K562 (cell line): ENCODE measurements at regions not wholly inside any gene's neighbourhood (a gene's known extent, or its start where the extent isn't known, plus 50 kb on each side); places are given as distances from the start of the nearest gene placed in this dataset.

Experiments used
- ATAC-seq: fragments of 200-7000 bp; cut with Tn5 transposase; 3 replicates; pipeline ENCODE4 v1.9.1; 2020; ENCODE audit warnings: moderate library complexity
- BruUV-seq: library from RNA; stranded (reverse); fragments of 400-500 nt; replicated peaks from 2 replicates; lab custom pipeline; 2021; lab: Mats Ljungman, UMichigan
- CTCF ChIA-PET: fragments of 300-600 bp; formaldehyde crosslinking; extraction: SDS; loops from one replicate; lab custom pipeline; 2021; ENCODE audit warnings: low intra/inter-chr PET ratio; lab: Yijun Ruan, JAX
- POLR2A ChIA-PET: fragments of 300-600, 350-650 bp; sonication (Branson Sonifier 250); formaldehyde crosslinking; extraction: SDS; loops from one replicate; lab custom pipeline; 2021; ENCODE audit warnings: antibody characterized with exemption, inconsistent platforms; lab: Yijun Ruan, JAX
- DNase-seq, 4 experiments: peaks; one replicate each; pipeline versions ENCODE4 v3.0.0 to v3.0.0-alpha.2; 2011 to 2018; ENCODE audit warnings: low spot score in 3 of 4, mixed read lengths in 3 of 4; ENCODE audit errors: extremely low read depth in 1 of 4
- FAIRE-seq: peaks from 2 replicates; lab custom pipeline; 2011; peaks lifted over from hg19 to GRCh38; lab: Jason Lieb, UNC
- H2AFZ ChIP-seq: 2 replicates; pipeline ENCODE4 v1.6.0; 2011; ENCODE audit warnings: low read depth, low read length, control low read depth, inconsistent platforms
- H3K27ac ChIP-seq: fragments of 200-600 bp; 3 replicates; pipeline ENCODE4 v1.8.0; 2011; ENCODE audit warnings: low read depth, mild to moderate bottlenecking, control low read depth, inconsistent platforms, low read length, moderate library complexity, mixed read lengths; ENCODE audit errors: extremely low read depth
- H3K27me3 ChIP-seq, 2 experiments: fragments of 300-600 bp in 1 of 2; 2 replicates in 1 of 2; 3 replicates in 1 of 2; pipeline versions ENCODE4 v1.6.0 to v1.8.0; 2011; ENCODE audit warnings: inconsistent platforms in 2 of 2, low read length in 2 of 2, mild to moderate bottlenecking in 1 of 2, mixed read lengths in 1 of 2, moderate library complexity in 1 of 2; ENCODE audit not compliant: control insufficient read depth in 2 of 2, insufficient read depth in 2 of 2
- H3K36me3 ChIP-seq: fragments of 300-600 bp; 3 replicates; pipeline ENCODE4 v1.8.0; 2011; ENCODE audit warnings: mild to moderate bottlenecking, low read length, inconsistent platforms; ENCODE audit not compliant: control insufficient read depth, insufficient read depth
- H3K4me1 ChIP-seq, 2 experiments: fragments of 200-600 bp in 1 of 2; replicated peaks in 1 of 2; 2 replicates in 1 of 2; 3 replicates in 1 of 2; pipeline versions ENCODE4 v1.5.1 to v1.8.0; 2011; ENCODE audit warnings: inconsistent platforms in 2 of 2, low read length in 2 of 2, mild to moderate bottlenecking in 1 of 2, mixed read lengths in 1 of 2, moderate library complexity in 1 of 2; ENCODE audit not compliant: control insufficient read depth in 2 of 2, insufficient read depth in 2 of 2
- H3K4me2 ChIP-seq: 2 replicates; pipeline ENCODE4 v1.6.1; 2011; ENCODE audit warnings: low read length, control low read depth, inconsistent platforms, mixed read lengths; ENCODE audit not compliant: insufficient read depth
- H3K4me3 ChIP-seq: fragments of 200-600 bp; sonication (generic), shearing (Covaris generic); 2 replicates; pipeline ENCODE4 v1.5.1; 2016; ENCODE audit warnings: control low read depth, inconsistent platforms
- H3K79me2 ChIP-seq: fragments of 200-600 bp; 3 replicates; pipeline ENCODE4 v1.8.0; 2011; ENCODE audit warnings: low read length, inconsistent platforms; ENCODE audit not compliant: control insufficient read depth, insufficient read depth
- H3K9ac ChIP-seq, 2 experiments: 2 replicates each; pipeline versions ENCODE4 v1.6.0 to v1.6.1; 2011; ENCODE audit warnings: low read depth in 2 of 2, low read length in 2 of 2, control low read depth in 1 of 2, inconsistent platforms in 1 of 2, mild to moderate bottlenecking in 1 of 2, mixed read lengths in 1 of 2; ENCODE audit not compliant: insufficient read depth in 1 of 2
- H3K9me1 ChIP-seq: one replicate; pipeline ENCODE4 v1.6.0; 2011; ENCODE audit warnings: inconsistent platforms, mild to moderate bottlenecking, low read length, moderate library complexity; ENCODE audit not compliant: control insufficient read depth, insufficient read depth
- H3K9me3 ChIP-seq: replicated peaks from 2 replicates; pipeline ENCODE4 v1.5.1; 2011; ENCODE audit warnings: low read depth, low read length, inconsistent platforms; ENCODE audit not compliant: control insufficient read depth, insufficient read depth
- H4K20me1 ChIP-seq: replicated peaks from 2 replicates; pipeline ENCODE4 v1.6.1; 2011; ENCODE audit warnings: low read length, inconsistent platforms, mixed read lengths; ENCODE audit not compliant: control insufficient read depth, insufficient read depth
- ARID3B ChIP-seq: fragments of 250-450 bp; sonication (Bioruptor Pico); IDR thresholded peaks from 2 replicates; pipeline ENCODE4 v1.4.0; 2020; ENCODE audit warnings: borderline replicate concordance
- CC2D1A ChIP-seq: fragments of 450-650 bp; IDR thresholded peaks from 2 replicates; pipeline ENCODE4 v1.6.1; 2017; ENCODE audit warnings: mild to moderate bottlenecking
- CTCF ChIP-seq, 3 experiments: IDR thresholded peaks in 2 of 3; conservative IDR thresholded peaks in 1 of 3; 2 replicates each; pipeline ENCODE4 v1.5.1; 2011 to 2012; ENCODE audit warnings: low read length in 3 of 3, mild to moderate bottlenecking in 3 of 3, control low read depth in 2 of 3, improper control_type of control experiment in 1 of 3, inconsistent platforms in 1 of 3, low read depth in 1 of 3, mixed read lengths in 1 of 3, moderate library complexity in 1 of 3; ENCODE audit not compliant: insufficient read depth in 2 of 3
- DPF2 ChIP-seq: fragments of 450-650 bp; IDR thresholded peaks from 2 replicates; pipeline ENCODE4 v1.6.1; 2016
- HNRNPK ChIP-seq: fragments of 200-400 bp; formaldehyde crosslinking; IDR thresholded peaks from one replicate; pipeline ENCODE4 v1.6.1; 2018; ENCODE audit warnings: mild to moderate bottlenecking, low read depth, low read length; ENCODE audit not compliant: poor library complexity, severe bottlenecking
- LCOR ChIP-seq: sonication (generic); formaldehyde crosslinking; IDR thresholded peaks from 2 replicates; pipeline ENCODE4 v1.8.0; 2022; ENCODE audit warnings: mild to moderate bottlenecking, missing genetic modification reagents
- MCM2 ChIP-seq: fragments of 450-650 bp; IDR thresholded peaks from 2 replicates; pipeline ENCODE4 v1.6.1; 2017; ENCODE audit warnings: low read depth, mild to moderate bottlenecking
- ZC3H11A ChIP-seq: IDR thresholded peaks from 2 replicates; pipeline ENCODE4 v1.6.1; 2012; ENCODE audit warnings: low read depth, low read length, improper control_type of control experiment
- ZNF384 ChIP-seq: IDR thresholded peaks from 2 replicates; pipeline ENCODE4 v1.6.1; 2012; ENCODE audit warnings: low read depth, low read length, improper control_type of control experiment
- ZSCAN29 ChIP-seq: fragments of 450-650 bp; IDR thresholded peaks from 2 replicates; pipeline ENCODE4 v1.6.1; 2017
- in situ Hi-C: fragments of 300-500 bp; cut with MboI; formaldehyde crosslinking; loops from 4 replicates; pipeline ENCODE4 v1.15.0; 2018; ENCODE audit warnings: inconsistent platforms, mixed read lengths
- intact Hi-C: fragments of 100-400 bp; cut with micrococcal nuclease; formaldehyde crosslinking; loops from 2 replicates; pipeline ENCODE4 v1.14.2; 2022

- intact Hi-C loops (no loop called here), in situ Hi-C loops (no loop called here)
- no peak for TF ChIP-seq CTCF (IDR thresholded peaks at IDR 0.05 in 2 of 3, conservative IDR thresholded peaks at IDR 0.05 in 1 of 3; ENCODE audit: insufficient read depth in 2 of 3, low read depth in 1 of 3, low read length in 3 of 3)
- TF ChIP-seq DPF2: no peak
- no peak for TF ChIP-seq ZC3H11A
- no peak for TF ChIP-seq ARID3B (CRISPR knock-in tag)
- no peak for TF ChIP-seq MCM2
- TF ChIP-seq LCOR (CRISPR knock-in tag): no peak
- TF ChIP-seq ZNF384: no peak
- no peak for TF ChIP-seq ZSCAN29
- no peak for TF ChIP-seq HNRNPK
- no peak for TF ChIP-seq CC2D1A
- no peak for FAIRE-seq
- no TSS peak for BruUV-seq
- Histone ChIP-seq H3K9me1 (no peaks in the 10 kb centered on the region), H3K79me2 (no peaks in the 10 kb centered on the region), H3K36me3 (no peaks in the 10 kb centered on the region), H3K9ac (no peak overlapping the region), H3K27me3 (0 out of 5 replicates have a peak, but pooled peaks cover 0 to 3% of the 10 kb centered on the region in 2 experiments), H3K4me2 (no peak overlapping the region), H2AFZ (no peak overlapping the region), H3K27ac (no peak overlapping the region), H3K4me3 (no peak overlapping the region), H3K4me1 (no peaks in the 10 kb centered on the region), H4K20me1 (no peaks in the 10 kb centered on the region), H3K9me3 (no peaks in the 10 kb centered on the region)
- ATAC-seq: no peak
- ChIA-PET CTCF (no interaction called here), POLR2A (interaction anchor here (1.6 kb wide), 1 partner anchor 9 kb away, joined by 5 read pairs; no protein-coding TSS in a partner anchor)
- no peak for DNase-seq
Measured at GRCh38 chr2:55986700-55987440, 63.3 kb upstream of the EFEMP1 start.
